Right cardiac atrium (tissue), 5 donors: ENCODE measurements at regions not wholly inside any gene's neighbourhood (a gene's known extent, or its start where the extent isn't known, plus 50 kb on each side); places are given as distances from the start of the nearest gene placed in this dataset.

Experiments
- ATAC-seq, 2 donors: fragments of 200-7000 bp; cut with Tn5 transposase; one replicate each; pipeline versions ENCODE4 v1.8.0 to v1.9.1; 2020; ENCODE audit warnings: moderate library complexity in 2 of 2, mild to moderate bottlenecking in 1 of 2
- DNase-seq, 3 donors: peaks; one replicate each; pipeline ENCODE4 v3.0.0-alpha.2; 2020
- H3K27ac ChIP-seq: one replicate; pipeline ENCODE4 v1.5.1; 2013; ENCODE audit warnings: mild to moderate bottlenecking, low read length, control low read depth, moderate library complexity
- H3K27me3 ChIP-seq: one replicate; pipeline ENCODE4 v1.6.1; 2013; ENCODE audit not compliant: control insufficient read depth, insufficient read depth
- H3K4me1 ChIP-seq: one replicate; pipeline ENCODE4 v1.6.1; 2013; ENCODE audit warnings: low read length; ENCODE audit not compliant: control insufficient read depth, insufficient read depth
- H3K4me3 ChIP-seq: one replicate; pipeline ENCODE4 v1.5.1; 2013; ENCODE audit warnings: low read length, control low read depth
- H3K9me3 ChIP-seq: one replicate; pipeline ENCODE4 v1.6.1; 2013; ENCODE audit warnings: low read length; ENCODE audit not compliant: control insufficient read depth
- WGBS: extraction: QIAGEN DNeasy Blood & Tissue Kit; methylation state at CpG from one replicate; pipeline ENCODE4 v1.1.7; 2013; 5-methylcytosine and 5-hydroxymethylcytosine counted together
- intact Hi-C, 4 donors: fragments of 100-400 bp; cut with DNase I; formaldehyde crosslinking; loops; one replicate each; pipeline versions ENCODE4 v1.11.0 to v1.14.0; 2022 to 2023
- donor health status: healthy with polysubstance abuse.
- donor health status: DM: no; HTN: yes; CAD: no.
- donor health status: DM: no; HTN: no; CAD: no.
- donor health status: DM: no; HTN: yes; CAD: no; lungs with severe emphysema.
- donor health status: DM: yes; HTN: yes; CAD: no.

- H3K4me1 ChIP-seq: no peaks in the 10 kb centered on the region
- no peaks in the 10 kb centered on the region for H3K27me3 ChIP-seq
- WGBS: 60% methylated on average over 5 of the region's 5 CpGs
- no peak overlapping the region for H3K27ac ChIP-seq
- DNase-seq (no peak), ATAC-seq (peak; percentile 58 to 78)
- H3K9me3 ChIP-seq: no peaks in the 10 kb centered on the region
- intact Hi-C loops: no loop called here
- no peak overlapping the region for H3K4me3 ChIP-seq
Measured at GRCh38 chr4:67229148-67229547, 316.2 kb downstream of the CENPC start.

DNA sequence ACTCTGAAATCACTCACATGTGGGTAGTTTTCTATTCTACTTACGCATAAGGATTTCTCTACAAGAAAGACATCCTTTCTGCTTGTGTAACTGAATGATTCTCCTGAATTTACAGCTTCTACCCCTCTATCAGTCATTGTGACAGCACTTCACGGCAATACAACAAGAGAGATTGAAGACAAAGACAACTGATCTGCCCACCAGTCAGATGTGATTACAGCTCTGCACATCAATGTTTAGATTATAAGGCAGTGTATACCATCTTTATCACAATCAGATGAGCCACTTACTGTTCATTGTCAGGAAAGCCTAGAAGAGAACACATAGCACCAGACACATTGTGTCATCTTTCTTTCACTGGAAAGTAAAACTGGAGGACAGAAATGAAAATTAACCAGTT lies 324.4 kb downstream of the CENPC start:
- ATAC-seq: no peak

DNA sequence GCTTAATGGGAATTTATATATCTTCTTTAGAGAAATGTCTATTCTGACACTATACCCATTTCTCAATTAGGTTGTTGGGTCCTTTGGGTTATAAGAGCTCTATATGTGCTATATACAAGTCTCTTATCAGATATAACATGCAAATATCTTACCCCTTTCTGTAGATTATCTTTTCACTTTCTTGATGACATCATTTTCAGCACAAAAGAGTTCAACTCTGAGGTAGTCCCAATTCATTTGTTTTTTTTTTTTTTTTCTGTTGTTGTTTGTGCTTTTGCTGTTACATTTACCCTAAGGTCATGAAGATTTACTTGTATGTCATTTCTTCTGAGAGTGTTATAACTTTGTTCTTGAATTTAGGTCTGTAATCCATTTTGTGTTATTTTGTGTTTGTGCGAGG lies 326.4 kb downstream of the CENPC start:
- no peak for DNase-seq
- 95% methylated on average over 1 of the region's 1 CpG for WGBS
- H3K9me3 ChIP-seq: no peaks in the 10 kb centered on the region
- ATAC-seq: no peak
- no peaks in the 10 kb centered on the region for H3K27me3 ChIP-seq
- intact Hi-C loops: no loop called here
- no peak overlapping the region for H3K4me3 ChIP-seq
- no peaks in the 10 kb centered on the region for H3K4me1 ChIP-seq
- H3K27ac ChIP-seq: no peak overlapping the region

More for the DNA sequence above, 324.4 kb downstream of the CENPC start:
- Histone ChIP-seq H3K4me1 (no peaks in the 10 kb centered on the region), H3K27ac (no peak overlapping the region), H3K4me3 (no peak overlapping the region), H3K27me3 (no peaks in the 10 kb centered on the region), H3K9me3 (no peaks in the 10 kb centered on the region)
- intact Hi-C loops: no loop called here
- DNase-seq: no peak
- WGBS: 46% methylated on average over 2 of the region's 2 CpGs

DNA sequence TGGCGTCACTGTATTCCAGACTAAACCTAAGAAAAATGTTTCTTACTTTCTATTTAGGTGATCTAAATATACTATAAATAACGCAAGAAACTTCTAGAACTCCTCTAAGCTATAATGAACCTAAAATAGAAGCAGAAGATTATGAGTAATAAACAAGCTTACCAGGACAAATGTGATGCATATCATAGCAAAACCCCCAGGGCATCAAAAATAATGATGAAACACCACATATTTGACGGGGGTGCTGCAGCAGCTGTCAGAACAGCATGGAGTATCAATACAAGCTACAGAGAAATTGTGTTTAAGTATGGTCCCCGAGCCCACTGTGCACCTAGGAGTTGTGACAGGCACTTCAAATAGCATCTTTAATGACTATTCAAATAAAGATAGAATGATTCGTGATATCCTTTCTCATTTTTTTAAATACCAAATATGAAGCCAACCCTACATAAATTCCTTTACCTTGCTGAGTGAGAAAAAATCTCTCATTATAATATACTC lies 337.3 kb downstream of the CENPC start:
- no peaks in the 10 kb centered on the region for H3K27me3 ChIP-seq
- no peaks in the 10 kb centered on the region for H3K4me1 ChIP-seq
- no peak for ATAC-seq
- DNase-seq: no peak
- no peak overlapping the region for H3K27ac ChIP-seq
- H3K9me3 ChIP-seq: no peaks in the 10 kb centered on the region
- H3K4me3 ChIP-seq: no peak overlapping the region
- intact Hi-C loops: no loop called here
- WGBS: 76% methylated on average over 5 of the region's 5 CpGs

DNA sequence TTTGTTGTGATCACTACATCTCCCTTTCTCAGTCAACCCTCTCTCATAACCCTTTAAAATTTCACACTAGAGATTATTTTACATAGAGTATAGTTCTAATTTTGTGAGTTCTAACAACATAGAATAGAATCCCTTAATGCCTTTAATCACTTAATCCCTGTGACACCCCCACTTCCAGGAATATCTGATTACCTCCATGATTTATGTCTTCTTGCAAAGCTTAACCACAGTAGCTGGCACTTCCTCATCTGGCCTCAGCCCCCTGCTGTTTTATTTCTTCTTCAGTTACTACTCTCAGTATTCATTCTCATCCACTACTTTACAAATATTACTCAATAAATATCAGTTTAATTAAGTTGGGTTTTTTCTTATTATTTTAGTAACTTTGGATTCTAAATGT lies 340.9 kb downstream of the CENPC start:
- H3K4me3 ChIP-seq: no peak overlapping the region
- ATAC-seq (no peak), DNase-seq (no peak)
- H3K27me3 ChIP-seq: no peaks in the 10 kb centered on the region
- intact Hi-C loops: no loop called here
- H3K27ac ChIP-seq: no peak overlapping the region
- no peaks in the 10 kb centered on the region for H3K9me3 ChIP-seq
- H3K4me1 ChIP-seq: no peaks in the 10 kb centered on the region

DNA sequence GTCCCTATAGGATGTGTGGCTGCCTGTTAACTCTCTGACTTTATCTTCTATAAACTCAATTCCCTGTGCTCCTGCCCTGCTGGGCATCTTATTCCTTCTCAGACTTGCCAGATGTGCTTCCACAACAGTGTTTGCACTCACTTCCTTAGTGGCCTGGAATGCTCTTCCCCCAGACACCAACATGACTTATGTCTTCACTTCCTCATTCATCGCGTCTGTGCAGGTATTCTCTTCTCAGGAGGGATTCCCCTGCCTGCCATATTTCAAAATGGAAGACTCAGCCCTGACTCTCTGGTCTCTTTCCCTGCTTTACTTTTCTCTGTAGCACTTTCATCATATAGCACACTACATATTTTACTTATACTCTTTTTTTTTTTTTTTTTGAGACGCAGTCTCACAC lies 344.0 kb downstream of the CENPC start:
- ATAC-seq (no peak), DNase-seq (no peak)
- Histone ChIP-seq H3K4me3 (no peak overlapping the region), H3K4me1 (no peaks in the 10 kb centered on the region), H3K9me3 (no peaks in the 10 kb centered on the region), H3K27me3 (no peaks in the 10 kb centered on the region), H3K27ac (no peak overlapping the region)
- WGBS: 80% methylated on average over 3 of the region's 3 CpGs
- intact Hi-C loops: no loop called here

DNA sequence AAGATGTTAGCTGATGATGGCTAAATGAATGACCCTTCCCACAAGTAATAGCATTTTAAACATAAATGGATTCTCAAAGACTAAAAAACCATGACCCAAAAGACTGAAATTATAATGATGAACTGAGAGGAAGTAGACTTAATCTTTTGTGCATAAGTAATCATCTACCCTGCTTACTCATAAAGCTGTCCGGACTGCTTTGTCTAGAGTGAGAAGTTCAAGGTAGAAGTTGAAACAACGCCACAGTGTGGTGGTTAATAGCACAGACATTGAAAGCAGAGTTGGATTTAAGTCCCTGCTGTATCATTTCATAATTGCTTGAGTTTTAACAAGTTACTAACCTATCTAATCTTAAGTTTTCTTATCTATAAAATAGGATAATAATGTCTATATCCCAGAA lies 346.6 kb downstream of the CENPC start:
- peak in 1 of 2 donors; percentile 60 for ATAC-seq
- H3K27me3 ChIP-seq: no peaks in the 10 kb centered on the region
- intact Hi-C loops: no loop called here
- no peak overlapping the region for H3K4me3 ChIP-seq
- 7% methylated on average over 2 of the region's 2 CpGs for WGBS
- no peaks in the 10 kb centered on the region for H3K9me3 ChIP-seq
- no peaks in the 10 kb centered on the region for H3K4me1 ChIP-seq
- H3K27ac ChIP-seq: no peak overlapping the region
- DNase-seq: no peak

GRCh38 chr4:67167849-67168248 lies 377.5 kb downstream of the CENPC start:
- no peak overlapping the region for H3K4me3 ChIP-seq
- no peaks in the 10 kb centered on the region for H3K9me3 ChIP-seq
- ATAC-seq (no peak), DNase-seq (no peak)
- H3K27me3 ChIP-seq: no peaks in the 10 kb centered on the region
- intact Hi-C loops: no loop called here
- no peak overlapping the region for H3K27ac ChIP-seq
- no peaks in the 10 kb centered on the region for H3K4me1 ChIP-seq
- WGBS: 89% methylated on average over 3 of the region's 3 CpGs

- intact Hi-C loops: no loop called here
- H3K9me3 ChIP-seq: no peaks in the 10 kb centered on the region
- no peak for ATAC-seq
- no peak for DNase-seq
- no peaks in the 10 kb centered on the region for H3K27me3 ChIP-seq
- H3K4me1 ChIP-seq: no peaks in the 10 kb centered on the region
- WGBS: 93% methylated on average over 2 of the region's 2 CpGs
- no peak overlapping the region for H3K4me3 ChIP-seq
- no peak overlapping the region for H3K27ac ChIP-seq
Measured at GRCh38 chr4:67162690-67163089, 382.6 kb downstream of the CENPC start.

DNA sequence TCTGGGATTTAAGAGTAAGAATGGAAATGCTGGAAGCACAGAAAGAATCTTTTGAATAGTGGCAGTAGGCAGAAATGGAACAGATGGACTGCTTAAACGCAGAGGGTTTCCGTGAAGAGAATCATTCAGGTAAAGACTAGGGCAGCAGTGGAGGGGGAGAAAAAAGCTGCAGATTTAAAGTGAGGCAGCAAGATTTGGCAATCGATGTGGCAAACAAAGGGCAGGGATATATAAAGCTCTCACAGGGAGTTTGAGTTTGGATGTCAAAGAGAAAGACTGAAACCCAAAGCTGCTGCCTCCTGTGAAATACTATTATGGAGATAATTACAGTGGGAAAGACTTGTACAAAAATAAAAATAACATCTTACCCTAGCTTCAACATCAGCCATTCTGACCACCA lies 384.0 kb downstream of the CENPC start:
- intact Hi-C loops: no loop called here
- no peaks in the 10 kb centered on the region for H3K4me1 ChIP-seq
- DNase-seq: no peak
- no peak overlapping the region for H3K27ac ChIP-seq
- H3K4me3 ChIP-seq: no peak overlapping the region
- H3K27me3 ChIP-seq: no peaks in the 10 kb centered on the region
- H3K9me3 ChIP-seq: no peaks in the 10 kb centered on the region
- 79% methylated on average over 3 of the region's 3 CpGs for WGBS
- ATAC-seq: no peak

DNA sequence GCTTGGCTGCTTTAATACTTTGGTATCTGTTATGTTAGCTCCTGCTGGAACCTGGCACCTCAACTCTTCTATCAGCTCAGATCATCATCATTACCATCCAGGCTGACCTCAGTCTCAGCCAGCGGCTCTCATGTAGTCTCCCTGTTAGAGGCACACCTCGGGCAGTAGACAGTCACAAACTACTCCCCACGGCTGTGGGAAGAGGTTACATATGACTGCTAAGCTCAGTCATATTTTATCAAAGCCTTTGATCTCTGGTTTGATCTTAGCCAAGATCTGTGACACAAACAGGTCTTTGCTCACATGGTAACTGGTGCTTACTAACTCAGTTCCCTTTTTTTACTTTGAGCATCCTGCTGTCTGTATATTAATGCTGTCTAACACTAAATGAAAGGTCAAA lies 384.9 kb downstream of the CENPC start:
- Histone ChIP-seq H3K4me3 (no peak overlapping the region), H3K9me3 (no peaks in the 10 kb centered on the region), H3K4me1 (no peaks in the 10 kb centered on the region), H3K27ac (no peak overlapping the region), H3K27me3 (no peaks in the 10 kb centered on the region)
- ATAC-seq (no peak), DNase-seq (no peak)
- WGBS: 46% methylated on average over 3 of the region's 3 CpGs
- intact Hi-C loops: no loop called here

DNA sequence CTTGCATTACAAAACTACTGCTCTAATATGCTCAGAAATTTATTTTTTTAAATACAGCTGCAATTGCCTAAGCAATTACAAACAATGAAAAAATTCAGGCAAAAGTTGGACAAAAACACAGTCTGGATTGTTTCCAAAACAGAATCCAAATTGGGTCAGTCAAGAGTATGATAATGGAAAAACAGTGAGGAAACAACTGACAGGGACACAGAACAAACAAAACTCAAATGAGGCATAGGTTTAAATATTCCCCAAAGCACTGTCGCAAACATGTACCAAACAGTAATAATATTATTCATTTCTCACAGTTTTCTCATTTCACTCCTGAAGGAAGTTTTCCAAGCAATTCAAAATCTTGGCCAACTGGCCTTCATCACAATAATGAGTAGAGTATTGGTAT lies 386.6 kb downstream of the CENPC start:
- peak; percentile 56 to 87 for ATAC-seq

More for the DNA sequence above, 386.6 kb downstream of the CENPC start:
- H3K4me3 ChIP-seq: no peak overlapping the region
- no peaks in the 10 kb centered on the region for H3K27me3 ChIP-seq
- H3K27ac ChIP-seq: no peak overlapping the region
- DNase-seq: no peak
- WGBS: 61% methylated on average over 1 of the region's 1 CpG
- no peaks in the 10 kb centered on the region for H3K9me3 ChIP-seq
- H3K4me1 ChIP-seq: no peaks in the 10 kb centered on the region
- intact Hi-C loops: no loop called here
